Choroid plexus epithelial cell (primary cell): ENCODE measurements at regions not wholly inside any gene's neighbourhood (a gene's known extent, or its start where the extent isn't known, plus 50 kb on each side); places are given as distances from the start of the nearest gene placed in this dataset.

Experiments used
- DNase-seq: peaks from one replicate; pipeline ENCODE4 v3.0.0-alpha.2; 2010; ENCODE audit warnings: low read depth
- H3K4me3 ChIP-seq: 2 replicates; pipeline ENCODE4 v1.5.1; 2011; ENCODE audit warnings: low read depth, mild to moderate bottlenecking, control low read depth, low read length, moderate library complexity
- CTCF ChIP-seq: conservative IDR thresholded peaks from 2 replicates; pipeline ENCODE4 v1.5.1; 2011; ENCODE audit warnings: low read depth, mild to moderate bottlenecking, control low read depth, inconsistent platforms, low read length, moderate library complexity

- TF ChIP-seq CTCF = no peak
- DNase-seq = peak; percentile 23
- no peak overlapping the region for H3K4me3 ChIP-seq
Observed at GRCh38 chr13:107585469-107586180, 629.7 kb downstream of the LIG4 start.

GRCh38 chr13:107582171-107582570 is 633.2 kb downstream of the LIG4 start:
- no peak for TF ChIP-seq CTCF
- no peak for DNase-seq
- H3K4me3 ChIP-seq = no peak overlapping the region

GRCh38 chr13:107580741-107581412 is 634.5 kb downstream of the LIG4 start:
- no peak overlapping the region for H3K4me3 ChIP-seq
- TF ChIP-seq CTCF = no peak
- no peak for DNase-seq

GRCh38 chr13:107576430-107576829 is 638.9 kb downstream of the LIG4 start:
- no peak overlapping the region for H3K4me3 ChIP-seq
- peak; percentile 21 for DNase-seq
- no peak for TF ChIP-seq CTCF

- TF ChIP-seq CTCF = no peak
- H3K4me3 ChIP-seq = no peak overlapping the region
- DNase-seq = peak; percentile 53
Observed at GRCh38 chr13:107574517-107575210, 640.7 kb downstream of the LIG4 start.

- H3K4me3 ChIP-seq = no peak overlapping the region
- no peak for DNase-seq
- TF ChIP-seq CTCF = no peak
Observed at GRCh38 chr13:107573184-107573583, 642.2 kb downstream of the LIG4 start.

- H3K4me3 ChIP-seq = no peak overlapping the region
- TF ChIP-seq CTCF = no peak
- DNase-seq = no peak
Observed at GRCh38 chr13:107572156-107572555, 643.2 kb downstream of the LIG4 start.
